ENCODE measurements at regions not wholly inside any gene's neighbourhood (a gene's known extent, or its start where the extent isn't known, plus 50 kb on each side); places are given as distances from the start of the nearest gene placed in this dataset.

DNA sequence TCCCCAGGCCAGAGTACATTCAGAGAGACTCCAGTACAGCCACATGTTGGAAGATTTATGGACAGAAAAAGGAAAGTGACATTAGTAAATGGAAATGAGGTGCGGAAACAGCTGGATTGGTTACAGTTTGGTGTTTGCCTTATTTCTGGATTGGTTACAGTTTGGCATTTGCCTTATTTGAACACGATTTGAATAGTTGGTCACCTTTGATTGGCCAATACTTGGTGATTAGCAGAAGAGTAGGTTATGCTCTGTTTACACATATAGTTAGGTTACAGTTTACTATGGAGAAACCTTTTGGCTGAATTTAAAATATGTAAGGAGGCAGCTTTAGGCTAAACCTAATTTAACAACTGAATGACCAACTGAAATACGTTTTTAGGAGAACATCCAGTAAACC, 173.7 kb downstream of the AASDH start:
- Histone ChIP-seq H3K4me1 (peaks cover 11% of the 10 kb centered on the region; the same call in 1 of the 2 replicates), H3K4me3 (ENCODE audit: low read depth, low read length) (no peak overlapping the region), H3K36me3 (peaks cover 2% of the 10 kb centered on the region; the same call in 1 of the 2 replicates), H3K9me3 (no peaks in the 10 kb centered on the region; the same call in none of the 2 replicates), H3K27me3 (no peaks in the 10 kb centered on the region)
- no peak for DNase-seq
- TF ChIP-seq CTCF (IDR thresholded peaks at IDR 0.05; ENCODE audit: low read depth, low read length), result no peak

DNA sequence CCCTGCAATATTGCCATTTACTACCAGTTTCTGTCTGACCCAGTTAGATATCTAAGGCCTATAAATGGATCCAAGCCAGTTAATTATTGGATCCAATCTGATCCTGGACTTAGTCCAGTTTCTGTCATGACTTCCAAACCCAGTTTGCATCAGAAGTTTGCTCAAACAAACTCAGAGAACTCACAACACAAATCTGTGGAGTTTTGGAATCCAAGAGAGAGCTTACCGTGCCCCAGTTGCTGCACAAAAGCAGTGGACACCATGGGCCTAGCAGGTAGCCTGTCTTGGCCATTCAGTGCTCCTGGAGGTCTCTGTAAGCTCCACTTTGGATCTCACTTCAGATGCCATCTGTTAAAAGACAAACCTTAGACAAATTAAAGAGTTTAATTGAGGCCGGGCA, 174.5 kb downstream of the AASDH start:
- no peak overlapping the region for H3K4me3 ChIP-seq (ENCODE audit: low read depth, low read length)
- TF ChIP-seq CTCF (IDR thresholded peaks at IDR 0.05; ENCODE audit: low read depth, low read length), result no peak
- peaks cover 2% of the 10 kb centered on the region; the same call in 1 of the 2 replicates for H3K36me3 ChIP-seq
- no peaks in the 10 kb centered on the region for H3K27me3 ChIP-seq
- H3K9me3 ChIP-seq, result no peaks in the 10 kb centered on the region; the same call in none of the 2 replicates
- no peak for DNase-seq
- peaks cover 10% of the 10 kb centered on the region; the same call in 1 of the 2 replicates for H3K4me1 ChIP-seq

DNA sequence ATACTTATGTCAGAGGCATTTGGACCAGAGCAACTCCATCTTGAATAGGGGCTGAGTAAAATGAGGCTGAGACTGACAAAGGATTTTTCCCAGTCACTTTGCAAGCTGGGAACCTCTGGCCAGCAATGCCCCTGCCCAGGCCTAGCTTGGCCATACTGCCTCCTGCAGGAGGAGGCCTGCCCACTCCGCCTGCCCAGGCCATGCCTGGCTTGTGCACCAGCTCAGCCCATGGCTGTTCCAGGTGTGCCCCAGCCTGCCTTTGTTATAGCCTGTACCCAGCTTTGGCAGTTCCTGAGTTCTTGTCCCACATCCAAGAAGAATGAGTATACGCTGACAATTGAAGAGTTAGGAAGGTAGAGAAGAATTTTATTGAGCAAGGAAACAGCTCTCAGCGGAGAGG, 176.1 kb downstream of the AASDH start:
- DNase-seq, result no peak
- Histone ChIP-seq H3K4me1 (peaks cover 11% of the 10 kb centered on the region; the same call in 1 of the 2 replicates), H3K9me3 (no peaks in the 10 kb centered on the region; the same call in none of the 2 replicates), H3K27me3 (no peaks in the 10 kb centered on the region), H3K4me3 (ENCODE audit: low read depth, low read length) (no peak overlapping the region), H3K36me3 (peaks cover 2% of the 10 kb centered on the region; the same call in 1 of the 2 replicates)
- TF ChIP-seq CTCF (IDR thresholded peaks at IDR 0.05; ENCODE audit: low read depth, low read length), result no peak

DNA sequence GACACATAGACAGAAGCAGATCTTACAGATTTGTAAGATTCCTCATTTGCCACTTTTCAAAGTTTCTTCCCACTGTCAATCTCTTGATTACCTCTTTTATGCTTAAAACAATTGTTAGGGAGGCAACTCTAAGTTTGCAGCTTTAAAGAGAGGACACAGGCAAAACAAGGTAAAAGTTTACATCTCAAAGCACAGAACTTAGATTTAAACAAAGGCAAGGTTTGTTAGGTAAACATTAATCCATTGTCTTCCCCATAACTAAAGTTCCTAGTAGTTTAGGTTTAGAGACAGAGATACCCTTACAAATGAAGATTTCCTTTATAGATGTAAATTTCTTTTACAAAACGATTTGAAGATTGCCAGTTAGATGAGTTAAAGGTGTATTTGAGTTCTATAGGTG, 176.9 kb downstream of the AASDH start:
- Histone ChIP-seq H3K4me3 (ENCODE audit: low read depth, low read length) (no peak overlapping the region), H3K4me1 (peaks cover 13% of the 10 kb centered on the region), H3K9me3 (no peaks in the 10 kb centered on the region; the same call in none of the 2 replicates), H3K36me3 (peaks cover 2% of the 10 kb centered on the region; the same call in 1 of the 2 replicates), H3K27me3 (no peaks in the 10 kb centered on the region)
- no peak for DNase-seq
- TF ChIP-seq CTCF (IDR thresholded peaks at IDR 0.05; ENCODE audit: low read depth, low read length), result no peak

GRCh38 chr4:56209767-56210166, 177.5 kb downstream of the AASDH start:
- no peak for DNase-seq
- Histone ChIP-seq H3K9me3 (no peaks in the 10 kb centered on the region; the same call in none of the 2 replicates), H3K4me1 (peaks cover 13% of the 10 kb centered on the region), H3K36me3 (peaks cover 2% of the 10 kb centered on the region; the same call in 1 of the 2 replicates), H3K4me3 (ENCODE audit: low read depth, low read length) (no peak overlapping the region), H3K27me3 (no peaks in the 10 kb centered on the region)
- no peak for TF ChIP-seq CTCF (IDR thresholded peaks at IDR 0.05; ENCODE audit: low read depth, low read length)

DNA sequence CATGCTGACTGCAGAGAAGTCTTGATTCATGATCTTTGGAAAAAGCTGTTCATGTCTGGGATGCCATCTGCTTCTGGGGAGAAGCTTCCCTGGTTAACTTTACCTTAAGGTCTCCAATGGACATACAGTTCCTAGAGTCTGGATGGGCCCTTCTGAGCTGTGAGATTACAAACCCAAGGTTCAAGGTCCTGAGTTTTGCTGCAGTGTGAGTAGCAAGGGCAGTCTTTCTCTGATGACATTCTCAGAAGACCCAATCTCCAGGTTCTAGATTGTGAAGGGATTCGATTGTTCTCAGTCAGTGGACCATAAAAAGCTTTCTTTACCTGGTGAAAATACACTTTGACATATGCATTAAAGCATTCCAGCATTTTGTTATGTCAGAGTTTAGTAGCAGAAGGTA, 179.2 kb downstream of the AASDH start:
- TF ChIP-seq CTCF (IDR thresholded peaks at IDR 0.05; ENCODE audit: low read depth, low read length), result no peak
- DNase-seq, result no peak
- peaks cover 13% of the 10 kb centered on the region for H3K4me1 ChIP-seq
- H3K9me3 ChIP-seq, result no peaks in the 10 kb centered on the region; the same call in none of the 2 replicates
- no peak overlapping the region for H3K4me3 ChIP-seq (ENCODE audit: low read depth, low read length)
- no peaks in the 10 kb centered on the region for H3K27me3 ChIP-seq
- H3K36me3 ChIP-seq, result peaks cover 5% of the 10 kb centered on the region; the same call in 1 of the 2 replicates

Measured in BE2C (cell line).